Liver (tissue), 8 donors: ENCODE measurements at regions not wholly inside any gene's neighbourhood (a gene's known extent, or its start where the extent isn't known, plus 50 kb on each side); places are given as distances from the start of the nearest gene placed in this dataset.

ENCODE experiments used
- DNase-seq: peaks from one replicate; pipeline ENCODE4 v3.0.0-alpha.2; 2017; ENCODE audit warnings: low spot score
- H3K27ac ChIP-seq, 2 donors: one replicate each; pipeline ENCODE4 v1.7.0; 2013; ENCODE audit warnings: inconsistent platforms in 2 of 2, low read length in 2 of 2, control low read depth in 1 of 2, low read depth in 1 of 2, mild to moderate bottlenecking in 1 of 2
- H3K27me3 ChIP-seq, 4 donors: one replicate each; pipeline versions ENCODE4 v1.6.1 to v1.7.0; 2013; ENCODE audit warnings: low read length in 3 of 4, inconsistent platforms in 1 of 4, mild to moderate bottlenecking in 1 of 4, moderate library complexity in 1 of 4; ENCODE audit not compliant: control insufficient read depth in 4 of 4, insufficient read depth in 4 of 4
- H3K36me3 ChIP-seq, 4 donors: one replicate each; pipeline versions ENCODE4 v1.6.1 to v1.7.0; 2013; ENCODE audit warnings: low read length in 3 of 4, mild to moderate bottlenecking in 3 of 4, low read depth in 1 of 4, moderate library complexity in 1 of 4; ENCODE audit not compliant: control insufficient read depth in 4 of 4, insufficient read depth in 3 of 4
- H3K4me1 ChIP-seq, 4 donors: one replicate each; pipeline versions ENCODE4 v1.6.1 to v1.7.0; 2013; ENCODE audit warnings: low read length in 3 of 4, mild to moderate bottlenecking in 3 of 4, moderate library complexity in 1 of 4; ENCODE audit not compliant: control insufficient read depth in 4 of 4, insufficient read depth in 4 of 4
- H3K4me3 ChIP-seq, 3 donors: one replicate each; pipeline versions ENCODE4 v1.6.1 to v1.7.0; 2013; ENCODE audit warnings: low read length in 3 of 3, control low read depth in 1 of 3, low read depth in 1 of 3, mild to moderate bottlenecking in 1 of 3
- H3K9ac ChIP-seq, 2 donors: one replicate each; pipeline ENCODE4 v1.7.0; 2013; ENCODE audit warnings: low read length in 2 of 2, mild to moderate bottlenecking in 2 of 2, moderate library complexity in 2 of 2, control low read depth in 1 of 2, low read depth in 1 of 2
- H3K9me3 ChIP-seq, 4 donors: one replicate each; pipeline versions ENCODE4 v1.6.1 to v1.7.0; 2013; ENCODE audit warnings: low read length in 3 of 4; ENCODE audit not compliant: control insufficient read depth in 4 of 4
- ATF3 ChIP-seq: IDR thresholded peaks from 2 replicates; pipeline ENCODE4 v1.6.1; 2016; ENCODE audit warnings: antibody characterized with exemption
- CTCF ChIP-seq: fragments of 150-350 bp; IDR thresholded peaks from 2 replicates; pipeline ENCODE4 v1.5.1; 2017; ENCODE audit warnings: improper control_type of control experiment, low read depth, low read length; ENCODE audit not compliant: missing input control
- EGR1 ChIP-seq, 2 donors: IDR thresholded peaks; 2 replicates each; pipeline ENCODE4 v1.6.1; 2016 to 2018; ENCODE audit warnings: antibody characterized with exemption in 2 of 2, low read depth in 2 of 2
- FOXA1 ChIP-seq: IDR thresholded peaks from 2 replicates; pipeline ENCODE4 v1.6.1; 2016; ENCODE audit warnings: antibody characterized with exemption
- FOXA2 ChIP-seq: IDR thresholded peaks from 2 replicates; pipeline ENCODE4 v1.6.1; 2016; ENCODE audit warnings: antibody characterized with exemption
- GABPA ChIP-seq, 2 donors: IDR thresholded peaks in 1 of 2; conservative IDR thresholded peaks in 1 of 2; 2 replicates each; pipeline ENCODE4 v1.6.1; 2016; ENCODE audit warnings: antibody characterized with exemption in 2 of 2, mild to moderate bottlenecking in 1 of 2, moderate library complexity in 1 of 2
- HNF4A ChIP-seq, 2 donors: conservative IDR thresholded peaks; 2 replicates each; pipeline ENCODE4 v1.6.1; 2016; ENCODE audit warnings: antibody characterized with exemption in 2 of 2, mild to moderate bottlenecking in 2 of 2
- HNF4G ChIP-seq: IDR thresholded peaks from 2 replicates; pipeline ENCODE4 v1.6.1; 2016; ENCODE audit warnings: antibody characterized with exemption
- JUND ChIP-seq, 2 donors: IDR thresholded peaks; 2 replicates each; pipeline ENCODE4 v1.6.1; 2016; ENCODE audit warnings: antibody characterized with exemption in 2 of 2
- MAX ChIP-seq: IDR thresholded peaks from 2 replicates; pipeline ENCODE4 v1.6.1; 2016; ENCODE audit warnings: antibody characterized with exemption
- NR2F2 ChIP-seq: IDR thresholded peaks from 2 replicates; pipeline ENCODE4 v1.6.1; 2016; ENCODE audit warnings: antibody characterized with exemption
- RAD21 ChIP-seq, 2 donors: IDR thresholded peaks; 2 replicates each; pipeline ENCODE4 v1.6.1; 2016; ENCODE audit warnings: antibody characterized with exemption in 2 of 2, mild to moderate bottlenecking in 2 of 2
- SP1 ChIP-seq: IDR thresholded peaks from 2 replicates; pipeline ENCODE4 v1.6.1; 2018; ENCODE audit warnings: antibody characterized with exemption, mild to moderate bottlenecking
- TAF1 ChIP-seq: conservative IDR thresholded peaks from 2 replicates; pipeline ENCODE4 v1.6.1; 2016; ENCODE audit warnings: antibody characterized with exemption, mild to moderate bottlenecking
- YY1 ChIP-seq: IDR thresholded peaks from 2 replicates; pipeline ENCODE4 v1.6.1; 2016; ENCODE audit warnings: antibody characterized with exemption, mild to moderate bottlenecking
- ZBTB33 ChIP-seq: IDR thresholded peaks from 2 replicates; pipeline ENCODE4 v1.6.1; 2016; ENCODE audit warnings: antibody characterized with exemption
- WGBS: extraction: QIAGEN DNeasy Blood & Tissue Kit; methylation state at CpG from one replicate; pipeline ENCODE4 v1.1.7; 2013; 5-methylcytosine and 5-hydroxymethylcytosine counted together
- donor health status: healthy.
- donor health status: healthy.
- donor health status: healthy.
- donor health status: healthy.
- donor health status: healthy.

GRCh38 chr2:133768658-133769435 is 200.6 kb upstream of the NCKAP5 start:
- no peaks in the 10 kb centered on the region for H3K9me3 ChIP-seq
- H3K27ac ChIP-seq = no peak overlapping the region
- H3K9ac ChIP-seq = no peak overlapping the region
- 72% methylated on average over 6 of the region's 6 CpGs for WGBS
- no peaks in the 10 kb centered on the region for H3K36me3 ChIP-seq
- H3K4me1 ChIP-seq = peaks cover 8 to 28% (median 20%) of the 10 kb centered on the region in 4 donors
- H3K4me3 ChIP-seq = no peak overlapping the region
- TF ChIP-seq CTCF (no peak), FOXA2 (no peak), NR2F2 (no peak), YY1 (no peak), HNF4G (no peak), FOXA1 (no peak), HNF4A (conservative IDR thresholded peaks at IDR 0.05) (no peak), JUND (IDR thresholded peaks at IDR 0.05) (no peak), SP1 (no peak), ATF3 (no peak)
- no peak for DNase-seq
- H3K27me3 ChIP-seq = no peaks in the 10 kb centered on the region

- no peaks in the 10 kb centered on the region for H3K36me3 ChIP-seq
- H3K4me3 ChIP-seq = no peak overlapping the region
- no peak overlapping the region for H3K9ac ChIP-seq
- 75% methylated on average over 2 of the region's 2 CpGs for WGBS
- peaks cover 6 to 20% (median 15%) of the 10 kb centered on the region in 4 donors for H3K4me1 ChIP-seq
- no peak for TF ChIP-seq EGR1 (IDR thresholded peaks at IDR 0.05; ENCODE audit: low read depth in 2 of 2)
- TF ChIP-seq RAD21 (IDR thresholded peaks at IDR 0.05) = no peak
- no peak for TF ChIP-seq HNF4G
- TF ChIP-seq FOXA2 = no peak
- TF ChIP-seq HNF4A (conservative IDR thresholded peaks at IDR 0.05) = no peak
- TF ChIP-seq MAX = no peak
- TF ChIP-seq JUND (IDR thresholded peaks at IDR 0.05) = no peak
- no peak for DNase-seq
- no peaks in the 10 kb centered on the region for H3K27me3 ChIP-seq
- H3K27ac ChIP-seq = no peak overlapping the region
- no peaks in the 10 kb centered on the region for H3K9me3 ChIP-seq
Measured at GRCh38 chr2:133773854-133774653, 205.8 kb upstream of the NCKAP5 start.

GRCh38 chr2:133774654-133775015 is 206.4 kb upstream of the NCKAP5 start:
- no peak for DNase-seq
- H3K36me3 ChIP-seq = no peaks in the 10 kb centered on the region
- no peaks in the 10 kb centered on the region for H3K27me3 ChIP-seq
- peaks cover 6 to 20% (median 15%) of the 10 kb centered on the region in 4 donors for H3K4me1 ChIP-seq
- WGBS = 78% methylated on average over 5 of the region's 5 CpGs
- H3K9me3 ChIP-seq = no peaks in the 10 kb centered on the region
- no peak overlapping the region for H3K4me3 ChIP-seq
- no peak overlapping the region for H3K27ac ChIP-seq
- H3K9ac ChIP-seq = no peak overlapping the region
- TF ChIP-seq FOXA2 (no peak), HNF4G (no peak), GABPA (IDR thresholded peaks at IDR 0.05 in 1 of 2, conservative IDR thresholded peaks at IDR 0.05 in 1 of 2) (no peak), RAD21 (IDR thresholded peaks at IDR 0.05) (no peak), SP1 (no peak), HNF4A (conservative IDR thresholded peaks at IDR 0.05) (no peak), TAF1 (no peak), NR2F2 (no peak), ZBTB33 (no peak), MAX (no peak), CTCF (no peak), FOXA1 (no peak), ATF3 (no peak)
